HAP-1 (cell line): ENCODE measurements at regions not wholly inside any gene's neighbourhood (a gene's known extent, or its start where the extent isn't known, plus 50 kb on each side); places are given as distances from the start of the nearest gene placed in this dataset.

ENCODE experiments used
- DNase-seq, 2 experiments: peaks; one replicate each; pipeline ENCODE4 v3.0.0-alpha.2; 2016 to 2020; ENCODE audit warnings: low spot score in 2 of 2
- H3K27me3 ChIP-seq: fragments of 250-450 bp; sonication (Bioruptor Pico); 2 replicates; pipeline ENCODE4 v1.5.1; 2020; ENCODE audit warnings: low read depth, mild to moderate bottlenecking, moderate library complexity
- H3K36me3 ChIP-seq: fragments of 250-450 bp; sonication (Bioruptor Pico); replicated peaks from 2 replicates; pipeline ENCODE4 v1.5.1; 2020; ENCODE audit warnings: mild to moderate bottlenecking
- H3K4me1 ChIP-seq: fragments of 250-450 bp; sonication (Bioruptor Pico); 2 replicates; pipeline ENCODE4 v1.5.1; 2020; ENCODE audit warnings: mild to moderate bottlenecking
- H3K4me3 ChIP-seq: fragments of 250-450 bp; sonication (Bioruptor Pico); 2 replicates; pipeline ENCODE4 v1.5.1; 2020; ENCODE audit warnings: mild to moderate bottlenecking, moderate library complexity
- H3K9me3 ChIP-seq: fragments of 250-450 bp; sonication (Bioruptor Pico); 2 replicates; pipeline ENCODE4 v1.5.1; 2020; ENCODE audit warnings: mild to moderate bottlenecking, moderate library complexity
- in situ Hi-C: fragments of 300-500 bp; cut with MboI; formaldehyde crosslinking; loops from 3 replicates; pipeline ENCODE4 v1.14.3; 2020; ENCODE audit warnings: low sequenced_read_pairs, inconsistent platforms, mixed read lengths

- H3K4me3 ChIP-seq, result no peak overlapping the region
- DNase-seq, result no peak
- peaks cover 10% of the 10 kb centered on the region for H3K4me1 ChIP-seq
- H3K27me3 ChIP-seq, result no peaks in the 10 kb centered on the region
- no peaks in the 10 kb centered on the region for H3K36me3 ChIP-seq
- in situ Hi-C loops, result no loop called here
- H3K9me3 ChIP-seq, result no peaks in the 10 kb centered on the region
These were observed 364.7 kb downstream of the NUAK1 start for GRCh38 chr12:105774037-105774436.

GRCh38 chr12:105775343-105775742, 363.4 kb downstream of the NUAK1 start:
- Histone ChIP-seq H3K4me1 (peaks cover 2% of the 10 kb centered on the region), H3K36me3 (no peaks in the 10 kb centered on the region), H3K9me3 (no peaks in the 10 kb centered on the region), H3K27me3 (no peaks in the 10 kb centered on the region), H3K4me3 (no peak overlapping the region)
- in situ Hi-C loops, result no loop called here
- DNase-seq, result no peak

- Histone ChIP-seq H3K36me3 (no peaks in the 10 kb centered on the region), H3K9me3 (no peaks in the 10 kb centered on the region), H3K4me1 (no peaks in the 10 kb centered on the region), H3K27me3 (no peaks in the 10 kb centered on the region), H3K4me3 (no peak overlapping the region)
- no peak for DNase-seq
- in situ Hi-C loops, result no loop called here
These were observed 354.5 kb downstream of the NUAK1 start for GRCh38 chr12:105783983-105784947.

GRCh38 chr12:105793421-105793820, 345.3 kb downstream of the NUAK1 start:
- no peak for DNase-seq
- in situ Hi-C loops, result no loop called here
- Histone ChIP-seq H3K36me3 (no peaks in the 10 kb centered on the region), H3K4me1 (no peaks in the 10 kb centered on the region), H3K27me3 (no peaks in the 10 kb centered on the region), H3K4me3 (no peak overlapping the region), H3K9me3 (no peaks in the 10 kb centered on the region)

- in situ Hi-C loops, result no loop called here
- Histone ChIP-seq H3K4me3 (no peak overlapping the region), H3K36me3 (no peaks in the 10 kb centered on the region), H3K27me3 (no peaks in the 10 kb centered on the region), H3K9me3 (no peaks in the 10 kb centered on the region; the same call in 1 of the 2 replicates), H3K4me1 (no peaks in the 10 kb centered on the region)
- DNase-seq, result no peak
These were observed 340.4 kb downstream of the NUAK1 start for GRCh38 chr12:105798256-105798845.

GRCh38 chr12:105799103-105799502, 339.7 kb downstream of the NUAK1 start:
- H3K4me3 ChIP-seq, result no peak overlapping the region
- no peaks in the 10 kb centered on the region for H3K36me3 ChIP-seq
- no peak for DNase-seq
- H3K9me3 ChIP-seq, result no peaks in the 10 kb centered on the region; the same call in 1 of the 2 replicates
- H3K27me3 ChIP-seq, result no peaks in the 10 kb centered on the region
- in situ Hi-C loops, result no loop called here
- H3K4me1 ChIP-seq, result no peaks in the 10 kb centered on the region

- no peaks in the 10 kb centered on the region for H3K27me3 ChIP-seq
- no peaks in the 10 kb centered on the region; the same call in 1 of the 2 replicates for H3K9me3 ChIP-seq
- no peak overlapping the region for H3K4me3 ChIP-seq
- in situ Hi-C loops, result no loop called here
- H3K4me1 ChIP-seq, result no peaks in the 10 kb centered on the region
- no peaks in the 10 kb centered on the region for H3K36me3 ChIP-seq
- no peak for DNase-seq
These were observed 337.4 kb downstream of the NUAK1 start for GRCh38 chr12:105801351-105801750.

- Histone ChIP-seq H3K4me3 (no peak overlapping the region), H3K9me3 (no peaks in the 10 kb centered on the region; the same call in 1 of the 2 replicates), H3K36me3 (no peaks in the 10 kb centered on the region), H3K4me1 (no peaks in the 10 kb centered on the region), H3K27me3 (no peaks in the 10 kb centered on the region)
- no peak for DNase-seq
- in situ Hi-C loops, result no loop called here
These were observed 335.5 kb downstream of the NUAK1 start for GRCh38 chr12:105803292-105803691.

GRCh38 chr12:105804591-105805265, 334.0 kb downstream of the NUAK1 start:
- H3K36me3 ChIP-seq, result no peaks in the 10 kb centered on the region
- in situ Hi-C loops, result no loop called here
- no peak overlapping the region for H3K4me3 ChIP-seq
- no peaks in the 10 kb centered on the region for H3K27me3 ChIP-seq
- no peaks in the 10 kb centered on the region; the same call in none of the 2 replicates for H3K9me3 ChIP-seq
- H3K4me1 ChIP-seq, result peaks cover 6% of the 10 kb centered on the region; the same call in 1 of the 2 replicates
- no peak for DNase-seq

GRCh38 chr12:105805730-105806399, 332.9 kb downstream of the NUAK1 start:
- Histone ChIP-seq H3K27me3 (no peaks in the 10 kb centered on the region), H3K4me1 (peaks cover 6% of the 10 kb centered on the region; the same call in 1 of the 2 replicates), H3K9me3 (no peaks in the 10 kb centered on the region; the same call in none of the 2 replicates), H3K36me3 (no peaks in the 10 kb centered on the region), H3K4me3 (no peak overlapping the region)
- DNase-seq, result no peak
- in situ Hi-C loops, result no loop called here

GRCh38 chr12:105806400-105806770, 332.4 kb downstream of the NUAK1 start:
- Histone ChIP-seq H3K4me3 (no peak overlapping the region), H3K9me3 (no peaks in the 10 kb centered on the region; the same call in none of the 2 replicates), H3K27me3 (no peaks in the 10 kb centered on the region), H3K36me3 (no peaks in the 10 kb centered on the region), H3K4me1 (peaks cover 6% of the 10 kb centered on the region; the same call in 1 of the 2 replicates)
- in situ Hi-C loops, result no loop called here
- no peak for DNase-seq

GRCh38 chr12:105812366-105812765, 326.4 kb downstream of the NUAK1 start:
- no peak for DNase-seq
- H3K4me3 ChIP-seq, result no peak overlapping the region
- in situ Hi-C loops, result no loop called here
- H3K27me3 ChIP-seq, result no peaks in the 10 kb centered on the region
- H3K9me3 ChIP-seq, result no peaks in the 10 kb centered on the region; the same call in none of the 2 replicates
- peaks cover 6% of the 10 kb centered on the region; the same call in 1 of the 2 replicates for H3K4me1 ChIP-seq
- H3K36me3 ChIP-seq, result no peaks in the 10 kb centered on the region

- H3K36me3 ChIP-seq, result no peaks in the 10 kb centered on the region
- H3K4me1 ChIP-seq, result peaks cover 6% of the 10 kb centered on the region; the same call in 1 of the 2 replicates
- no peak overlapping the region for H3K4me3 ChIP-seq
- in situ Hi-C loops, result no loop called here
- DNase-seq, result no peak
- H3K9me3 ChIP-seq, result no peaks in the 10 kb centered on the region; the same call in none of the 2 replicates
- H3K27me3 ChIP-seq, result no peaks in the 10 kb centered on the region
These were observed 325.6 kb downstream of the NUAK1 start for GRCh38 chr12:105813201-105813600.
